ENCODE measurements at regions not wholly inside any gene's neighbourhood (a gene's known extent, or its start where the extent isn't known, plus 50 kb on each side); places are given as distances from the start of the nearest gene placed in this dataset.
"Not testable (repeated sequence)": the region's sequence is repeated elsewhere in the genome, so short reads cannot be mapped to it uniquely, and the experiment has no call there.

DNA sequence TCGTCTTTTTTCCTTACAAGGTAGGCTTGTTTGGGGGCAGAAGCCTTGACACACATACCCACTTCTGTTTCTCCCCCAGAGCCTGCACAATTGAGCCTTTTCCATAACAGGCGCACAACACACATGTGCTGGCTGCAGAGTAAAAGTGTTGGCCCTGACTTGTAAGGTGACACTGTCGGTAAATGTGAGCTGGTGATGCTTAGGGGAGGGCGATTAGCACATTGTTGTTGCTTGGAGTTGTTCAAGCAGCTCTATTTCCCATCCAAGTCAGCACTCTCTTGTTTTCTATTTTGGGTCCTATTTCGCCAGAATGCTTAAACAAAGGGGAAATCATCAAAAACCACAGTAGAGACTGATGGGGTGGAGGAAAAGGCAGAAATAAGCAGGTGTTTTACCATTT, 51.9 kb upstream of the PTPRJ start:
- H3K4me3 Mint-ChIP-seq, result no peak overlapping the region
- H3K36me3 Mint-ChIP-seq (ENCODE audit: low read depth), result no peaks in the 10 kb centered on the region
- DNase-seq, result no peak
- peaks cover 29% of the 10 kb centered on the region for H3K4me1 Mint-ChIP-seq
- H3K27me3 Mint-ChIP-seq (ENCODE audit: low read depth, poor library complexity), result peaks cover 13% of the 10 kb centered on the region
- H3K27ac Mint-ChIP-seq, result peak overlapping the region; percentile 55
- TF ChIP-seq, protein P1, sequence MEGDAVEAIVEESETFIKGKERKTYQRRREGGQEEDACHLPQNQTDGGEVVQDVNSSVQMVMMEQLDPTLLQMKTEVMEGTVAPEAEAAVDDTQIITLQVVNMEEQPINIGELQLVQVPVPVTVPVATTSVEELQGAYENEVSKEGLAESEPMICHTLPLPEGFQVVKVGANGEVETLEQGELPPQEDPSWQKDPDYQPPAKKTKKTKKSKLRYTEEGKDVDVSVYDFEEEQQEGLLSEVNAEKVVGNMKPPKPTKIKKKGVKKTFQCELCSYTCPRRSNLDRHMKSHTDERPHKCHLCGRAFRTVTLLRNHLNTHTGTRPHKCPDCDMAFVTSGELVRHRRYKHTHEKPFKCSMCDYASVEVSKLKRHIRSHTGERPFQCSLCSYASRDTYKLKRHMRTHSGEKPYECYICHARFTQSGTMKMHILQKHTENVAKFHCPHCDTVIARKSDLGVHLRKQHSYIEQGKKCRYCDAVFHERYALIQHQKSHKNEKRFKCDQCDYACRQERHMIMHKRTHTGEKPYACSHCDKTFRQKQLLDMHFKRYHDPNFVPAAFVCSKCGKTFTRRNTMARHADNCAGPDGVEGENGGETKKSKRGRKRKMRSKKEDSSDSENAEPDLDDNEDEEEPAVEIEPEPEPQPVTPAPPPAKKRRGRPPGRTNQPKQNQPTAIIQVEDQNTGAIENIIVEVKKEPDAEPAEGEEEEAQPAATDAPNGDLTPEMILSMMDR (IDR thresholded peaks at IDR 0.05), result no peak
- no peaks in the 10 kb centered on the region for H3K9me3 Mint-ChIP-seq

DNA sequence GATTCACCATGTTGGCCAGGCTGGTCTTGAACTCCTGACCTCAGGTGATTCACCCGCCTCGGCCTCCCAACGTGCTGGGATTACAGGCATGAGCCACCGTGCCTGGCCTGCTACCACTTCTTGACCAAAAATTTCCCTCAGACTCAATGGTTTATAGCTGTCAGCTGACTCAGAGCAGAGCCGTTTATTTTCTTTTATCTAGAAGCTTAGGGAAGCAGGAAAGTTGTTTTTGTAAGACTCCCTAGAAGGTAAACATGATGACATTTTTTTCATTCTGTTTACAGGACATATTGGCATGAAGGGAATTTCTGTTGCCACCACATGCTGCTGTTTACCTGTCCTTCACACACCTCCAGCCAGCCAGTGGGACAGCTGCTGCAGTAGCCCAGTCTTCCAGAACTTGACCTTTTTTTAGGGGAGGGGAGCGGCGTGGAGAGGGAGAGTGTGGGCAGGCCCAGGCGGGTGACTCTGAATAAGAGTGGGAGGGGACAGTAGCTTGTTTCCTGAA, 56.1 kb upstream of the PTPRJ start:
- peak overlapping the region; percentile 84 for H3K27ac Mint-ChIP-seq
- peaks cover 7% of the 10 kb centered on the region for H3K27me3 Mint-ChIP-seq (ENCODE audit: low read depth, poor library complexity)
- no peaks in the 10 kb centered on the region for H3K9me3 Mint-ChIP-seq
- TF ChIP-seq, protein P1 (IDR thresholded peaks at IDR 0.05), result no peak
- H3K4me3 Mint-ChIP-seq, result no peak overlapping the region
- H3K4me1 Mint-ChIP-seq, result peaks cover 41% of the 10 kb centered on the region
- no peaks in the 10 kb centered on the region for H3K36me3 Mint-ChIP-seq (ENCODE audit: low read depth)
- no peak for DNase-seq

DNA sequence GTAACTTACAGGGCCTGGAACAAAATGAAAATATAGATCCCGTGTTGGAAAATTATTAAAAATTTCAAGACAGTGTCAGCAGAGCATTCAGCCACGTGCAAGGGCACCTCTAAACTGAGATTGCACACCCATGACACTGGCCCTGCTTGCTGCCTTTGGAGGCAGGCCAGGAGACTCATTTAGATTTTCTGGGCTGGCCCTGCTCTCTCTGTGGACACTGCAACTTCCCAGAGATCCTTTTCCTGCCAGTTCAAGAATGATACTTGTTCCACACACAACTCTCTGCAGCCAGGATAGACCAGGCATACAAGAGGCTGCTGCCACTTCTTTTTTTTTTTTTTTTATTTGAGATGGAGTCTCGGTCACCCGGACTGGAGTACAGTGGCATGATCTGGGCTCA, 56.7 kb upstream of the PTPRJ start:
- Mint-ChIP-seq H3K4me3 (no peak overlapping the region), H3K27ac (no peak overlapping the region)
- TF ChIP-seq, protein P1 (IDR thresholded peaks at IDR 0.05), result no peak

DNA sequence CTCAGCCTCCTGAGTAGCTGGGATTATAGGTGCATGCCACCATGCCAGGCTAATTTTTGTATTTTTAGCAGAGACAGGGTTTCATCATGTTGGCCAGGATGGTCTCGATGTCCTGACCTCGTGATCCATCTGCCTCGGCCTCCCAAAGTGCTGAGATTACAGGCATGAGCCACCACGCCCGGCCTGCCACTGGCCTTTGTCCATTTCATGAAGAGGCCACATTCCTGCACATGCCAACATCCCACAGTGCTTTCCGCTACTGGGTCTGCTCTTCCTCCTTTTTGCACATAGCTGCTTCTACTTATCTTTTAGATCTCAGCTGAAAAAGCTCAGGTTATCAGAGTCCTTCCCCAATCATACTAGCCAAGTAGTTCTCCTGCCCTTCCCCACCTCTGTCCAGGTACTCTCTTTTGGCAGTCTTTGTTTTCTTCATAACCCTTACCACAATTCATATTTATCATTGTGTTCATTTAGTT, 59.2 kb upstream of the PTPRJ start:
- not testable (repeated sequence) for H3K27ac Mint-ChIP-seq; DNase-seq; H3K9me3 Mint-ChIP-seq; H3K4me3 Mint-ChIP-seq; H3K36me3 Mint-ChIP-seq (ENCODE audit: low read depth); H3K27me3 Mint-ChIP-seq (ENCODE audit: low read depth, poor library complexity)
- peaks cover 47% of the 10 kb centered on the region for H3K4me1 Mint-ChIP-seq

More for the DNA sequence above, 56.7 kb upstream of the PTPRJ start:
- Mint-ChIP-seq H3K36me3 (ENCODE audit: low read depth) (no peaks in the 10 kb centered on the region), H3K9me3 (no peaks in the 10 kb centered on the region), H3K4me1 (peaks cover 42% of the 10 kb centered on the region), H3K27me3 (ENCODE audit: low read depth, poor library complexity) (peaks cover 7% of the 10 kb centered on the region)
- DNase-seq, result no peak

DNA sequence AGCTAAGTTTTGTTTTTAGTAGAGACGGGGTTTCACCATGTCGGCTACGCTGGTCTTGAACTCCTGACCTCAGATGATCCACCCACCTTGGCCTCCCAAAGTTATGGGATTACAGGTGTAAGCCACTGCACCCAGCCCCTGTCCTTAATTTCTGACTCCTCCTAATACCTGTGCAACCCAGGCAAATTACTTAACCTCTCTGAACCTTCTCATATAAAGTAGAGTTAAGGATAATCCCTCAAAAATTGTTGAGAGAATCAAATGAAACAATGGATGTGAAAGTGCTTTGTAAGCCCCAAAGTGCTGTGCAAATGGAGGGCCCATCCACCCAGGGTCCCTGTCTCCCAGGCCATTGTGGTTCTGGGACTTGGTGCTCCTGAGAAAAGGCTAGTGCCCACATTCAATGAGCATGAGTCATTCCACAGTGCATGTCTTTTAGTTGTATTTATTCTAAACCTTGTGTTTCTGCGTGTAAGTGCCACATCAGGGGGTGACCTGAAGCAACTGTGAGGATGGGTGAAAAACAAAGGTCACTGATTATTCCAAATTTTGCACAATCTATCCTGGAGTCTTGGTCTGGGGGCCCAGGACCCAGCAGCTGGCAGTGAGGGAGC, 61.4 kb upstream of the PTPRJ start:
- no peak overlapping the region for H3K4me3 Mint-ChIP-seq
- H3K27me3 Mint-ChIP-seq (ENCODE audit: low read depth, poor library complexity), result no peaks in the 10 kb centered on the region
- TF ChIP-seq, protein P1 (IDR thresholded peaks at IDR 0.05), result no peak

DNA sequence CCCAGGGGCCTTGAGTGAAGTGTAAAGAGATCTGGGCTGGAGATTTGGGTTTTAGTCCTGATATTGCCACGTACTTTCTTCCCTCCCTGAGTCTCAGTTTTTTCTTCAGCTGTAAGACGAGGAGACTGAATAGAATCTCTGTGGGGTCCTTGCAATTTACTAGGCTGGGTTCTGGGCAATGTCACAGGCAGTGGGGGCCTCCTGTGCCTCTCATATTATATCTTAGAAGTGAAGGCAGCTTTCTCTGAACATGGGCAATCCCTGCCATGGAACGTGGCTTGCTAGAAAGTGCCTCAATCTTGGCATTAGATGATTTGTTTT, 62.0 kb upstream of the PTPRJ start:
- H3K27me3 Mint-ChIP-seq (ENCODE audit: low read depth, poor library complexity), result no peaks in the 10 kb centered on the region
- no peaks in the 10 kb centered on the region for H3K9me3 Mint-ChIP-seq
- peaks cover 63% of the 10 kb centered on the region for H3K4me1 Mint-ChIP-seq
- no peak overlapping the region for H3K27ac Mint-ChIP-seq
- TF ChIP-seq, protein P1 (IDR thresholded peaks at IDR 0.05), result no peak
- no peak overlapping the region for H3K4me3 Mint-ChIP-seq
- no peak for DNase-seq
- no peaks in the 10 kb centered on the region for H3K36me3 Mint-ChIP-seq (ENCODE audit: low read depth)

More for the DNA sequence above, 61.4 kb upstream of the PTPRJ start:
- Mint-ChIP-seq H3K4me1 (peaks cover 62% of the 10 kb centered on the region), H3K36me3 (ENCODE audit: low read depth) (no peaks in the 10 kb centered on the region), H3K27ac (no peak overlapping the region), H3K9me3 (no peaks in the 10 kb centered on the region)
- DNase-seq, result no peak

Measured in nephron progenitor cell (in vitro differentiated cells).